Gastrocnemius medialis (tissue), 4 donors: ENCODE measurements at regions not wholly inside any gene's neighbourhood (a gene's known extent, or its start where the extent isn't known, plus 50 kb on each side); places are given as distances from the start of the nearest gene placed in this dataset.

ENCODE experiments used
- ATAC-seq, 2 donors: fragments of 150-250 bp; one replicate each; pipeline ENCODE4 v1.9.1; 2016
- DNase-seq, 2 donors: peaks; one replicate each; pipeline ENCODE4 v3.0.0-alpha.2; 2019
- H3K27ac ChIP-seq, 4 donors: fragments of 200-600 bp; sonication (generic); 1 replicate in 1 of 4; 2 replicates in 3 of 4; pipeline ENCODE4 v1.5.1; 2016 to 2018; ENCODE audit warnings: mild to moderate bottlenecking in 2 of 4, moderate library complexity in 1 of 4
- H3K27me3 ChIP-seq, 3 donors: fragments of 200-600 bp; sonication (generic) in 2 of 3; 1 replicate in 1 of 3; 2 replicates in 2 of 3; pipeline versions ENCODE4 v1.5.1 to v1.6.0; 2016 to 2019; ENCODE audit warnings: mild to moderate bottlenecking in 1 of 3, moderate library complexity in 1 of 3
- H3K36me3 ChIP-seq, 2 donors: fragments of 200-600 bp; sonication (generic) in 1 of 2; one replicate each; pipeline ENCODE4 v1.5.1; 2017 to 2018
- H3K4me1 ChIP-seq, 2 donors: fragments of 200-600 bp; sonication (generic) in 1 of 2; one replicate each; pipeline ENCODE4 v1.5.1; 2016 to 2017; ENCODE audit warnings: mild to moderate bottlenecking in 2 of 2
- H3K4me3 ChIP-seq, 4 donors: fragments of 200-600 bp; sonication (generic) in 3 of 4; 1 replicate in 1 of 4; 2 replicates in 3 of 4; pipeline ENCODE4 v1.5.1; 2016 to 2019; ENCODE audit warnings: mild to moderate bottlenecking in 2 of 4
- H3K9me3 ChIP-seq, 3 donors: fragments of 200-600 bp; sonication (generic) in 2 of 3; 1 replicate in 1 of 3; 2 replicates in 2 of 3; pipeline ENCODE4 v1.5.1; 2016 to 2019
- CTCF ChIP-seq, 5 experiments: fragments of 450-650 bp in 3 of 5; fragments of 200-600 bp in 2 of 5; sonication (generic) in 2 of 5; IDR thresholded peaks in 4 of 5; conservative IDR thresholded peaks in 1 of 5; 1 replicate in 4 of 5; 2 replicates in 1 of 5; pipeline ENCODE4 v1.5.1; 2016 to 2019; ENCODE audit warnings: antibody characterized with exemption in 5 of 5, mild to moderate bottlenecking in 3 of 5, moderate library complexity in 3 of 5
- POLR2A ChIP-seq, 2 donors: fragments of 450-650 bp; IDR thresholded peaks; one replicate each; pipeline ENCODE4 v1.6.1; 2017; ENCODE audit warnings: antibody characterized with exemption in 2 of 2, mild to moderate bottlenecking in 2 of 2, moderate library complexity in 2 of 2
- in situ Hi-C, 4 donors: fragments of 200-750 bp; cut with MboI; loops; one replicate each; pipeline versions ENCODE4 v1.15.0 to v1.8.0; 2017; ENCODE audit warnings: low sequenced_read_pairs in 4 of 4
- intact Hi-C: fragments of 100-400 bp; cut with DNase I; formaldehyde crosslinking; loops from one replicate; pipeline ENCODE4 v1.15.1; 2023; ENCODE audit warnings: low total_unique reads

DNA sequence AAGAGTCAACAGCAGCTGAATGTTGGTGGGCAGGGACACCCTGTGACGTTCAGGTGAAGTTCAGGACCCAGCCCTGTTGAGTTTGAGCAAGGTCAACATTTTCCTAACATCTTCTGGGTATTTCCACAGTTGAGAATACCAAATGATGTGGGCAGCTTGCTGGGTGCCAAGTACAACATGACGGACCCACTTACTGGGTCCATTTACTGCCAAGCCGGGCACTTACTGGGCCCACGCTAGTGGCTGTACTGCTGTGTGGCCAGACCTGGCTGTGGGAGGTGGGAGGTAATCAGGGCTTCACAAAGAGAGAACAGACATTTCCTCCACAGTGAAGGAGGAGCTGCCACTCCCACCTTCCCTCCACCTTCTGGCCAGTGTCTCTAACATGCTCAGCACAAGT lies 99.2 kb downstream of the PSMG1 start:
- H3K9me3 ChIP-seq = no peaks in the 10 kb centered on the region
- in situ Hi-C loops (no loop called here), intact Hi-C loops (no loop called here)
- H3K27me3 ChIP-seq = no peaks in the 10 kb centered on the region
- H3K36me3 ChIP-seq = no peaks in the 10 kb centered on the region
- no peak overlapping the region for H3K27ac ChIP-seq
- H3K4me1 ChIP-seq = peaks cover 22 to 26% of the 10 kb centered on the region in 2 donors
- H3K4me3 ChIP-seq = no peak overlapping the region
- ATAC-seq (no peak), DNase-seq (no peak)
- no peak for TF ChIP-seq CTCF (IDR thresholded peaks at IDR 0.05 in 4 of 5, conservative IDR thresholded peaks at IDR 0.05 in 1 of 5)

GRCh38 chr21:39083377-39084008 lies 99.8 kb downstream of the PSMG1 start:
- ATAC-seq (no peak), DNase-seq (no peak)
- in situ Hi-C loops = no loop called here
- Histone ChIP-seq H3K4me3 (no peak overlapping the region), H3K4me1 (peaks cover 20% of the 10 kb centered on the region in 2 donors), H3K27ac (no peak overlapping the region), H3K36me3 (no peaks in the 10 kb centered on the region), H3K27me3 (no peaks in the 10 kb centered on the region), H3K9me3 (no peaks in the 10 kb centered on the region)
- intact Hi-C loops = no loop called here
- TF ChIP-seq CTCF (IDR thresholded peaks at IDR 0.05 in 4 of 5, conservative IDR thresholded peaks at IDR 0.05 in 1 of 5) (no peak), POLR2A (IDR thresholded peaks at IDR 0.05) (no peak)

- ATAC-seq (no peak), DNase-seq (no peak)
- Histone ChIP-seq H3K9me3 (no peaks in the 10 kb centered on the region), H3K27me3 (no peaks in the 10 kb centered on the region), H3K4me1 (peaks cover 14% of the 10 kb centered on the region in 2 donors), H3K36me3 (no peaks in the 10 kb centered on the region), H3K4me3 (no peak overlapping the region), H3K27ac (no peak overlapping the region)
- intact Hi-C loops (no loop called here), in situ Hi-C loops (no loop called here)
- no peak for TF ChIP-seq POLR2A (IDR thresholded peaks at IDR 0.05)
- TF ChIP-seq CTCF (IDR thresholded peaks at IDR 0.05 in 4 of 5, conservative IDR thresholded peaks at IDR 0.05 in 1 of 5) = no peak
Observed at GRCh38 chr21:39082656-39083376, 100.4 kb downstream of the PSMG1 start.

GRCh38 chr21:39080366-39080765 lies 102.9 kb downstream of the PSMG1 start:
- intact Hi-C loops = no loop called here

More at GRCh38 chr21:39080366-39080765, 102.9 kb downstream of the PSMG1 start:
- H3K36me3 ChIP-seq = no peaks in the 10 kb centered on the region
- no peak overlapping the region for H3K4me3 ChIP-seq
- H3K9me3 ChIP-seq = no peaks in the 10 kb centered on the region
- ATAC-seq (no peak), DNase-seq (no peak)
- in situ Hi-C loops = no loop called here
- peaks cover 0 to 5% of the 10 kb centered on the region in 2 donors for H3K4me1 ChIP-seq
- H3K27ac ChIP-seq = no peak overlapping the region
- TF ChIP-seq POLR2A (IDR thresholded peaks at IDR 0.05) = no peak
- no peak for TF ChIP-seq CTCF (IDR thresholded peaks at IDR 0.05 in 4 of 5, conservative IDR thresholded peaks at IDR 0.05 in 1 of 5)
- H3K27me3 ChIP-seq = no peaks in the 10 kb centered on the region
